Neural cell (in vitro differentiated cells): ENCODE measurements at regions not wholly inside any gene's neighbourhood (a gene's known extent, or its start where the extent isn't known, plus 50 kb on each side); places are given as distances from the start of the nearest gene placed in this dataset.

Experiments used
- H2AFZ ChIP-seq: fragments of 200-600, 300-800 bp; sonication (generic), shearing (Covaris generic); 2 replicates; pipeline ENCODE4 v1.6.0; 2014; ENCODE audit warnings: low read depth, mild to moderate bottlenecking, antibody characterized with exemption, low read length, moderate library complexity
- H3F3A ChIP-seq: fragments of 200-600 bp; shearing (Covaris generic); 2 replicates; pipeline ENCODE4 v1.6.1; 2016; ENCODE audit warnings: mild to moderate bottlenecking, moderate library complexity, mixed read lengths, antibody characterized with exemption, low read length; ENCODE audit not compliant: insufficient read depth, poor library complexity, severe bottlenecking
- H3K27ac ChIP-seq: fragments of 200-600, 300-800 bp; sonication (generic), shearing (Covaris generic); 2 replicates; pipeline ENCODE4 v1.5.1; 2014; ENCODE audit warnings: mild to moderate bottlenecking, low read length, moderate library complexity
- H3K27me3 ChIP-seq: fragments of 300-800, 200-600 bp; sonication (generic), shearing (Covaris generic); 2 replicates; pipeline ENCODE4 v1.6.0; 2014; ENCODE audit warnings: mild to moderate bottlenecking, low read depth, low read length, moderate library complexity; ENCODE audit not compliant: insufficient read depth
- H3K36me3 ChIP-seq: fragments of 300-800, 200-600 bp; sonication (generic), shearing (Covaris generic); 2 replicates; pipeline ENCODE4 v1.5.1; 2014; ENCODE audit warnings: mild to moderate bottlenecking, antibody characterized with exemption, low read length, moderate library complexity; ENCODE audit not compliant: insufficient read depth
- H3K4me2 ChIP-seq: fragments of 300-800, 200-600 bp; sonication (generic), shearing (Covaris generic); 2 replicates; pipeline ENCODE4 v1.6.0; 2014; ENCODE audit warnings: mild to moderate bottlenecking, low read length
- H3K4me3 ChIP-seq: fragments of 300-800, 200-600 bp; sonication (generic), shearing (Covaris generic); 2 replicates; pipeline ENCODE4 v1.5.1; 2014; ENCODE audit warnings: mild to moderate bottlenecking, low read length, moderate library complexity
- H3K79me2 ChIP-seq: fragments of 200-600 bp; shearing (Covaris generic); replicated peaks from 2 replicates; pipeline ENCODE4 v1.6.0; 2014; ENCODE audit warnings: mild to moderate bottlenecking, low read length, moderate library complexity; ENCODE audit not compliant: insufficient read depth
- H3K9ac ChIP-seq: fragments of 300-800, 200-600 bp; sonication (generic), shearing (Covaris generic); 2 replicates; pipeline ENCODE4 v1.6.1; 2016; ENCODE audit warnings: mild to moderate bottlenecking, low read length, mixed read lengths
- H3K9me2 ChIP-seq: fragments of 200-600 bp; shearing (Covaris generic); 2 replicates; pipeline ENCODE4 v1.6.1; 2016; ENCODE audit warnings: mild to moderate bottlenecking, low read length, mixed read lengths; ENCODE audit not compliant: insufficient read depth
- H3K9me3 ChIP-seq: fragments of 200-600, 300-800 bp; sonication (generic), shearing (Covaris generic); 2 replicates; pipeline ENCODE4 v1.6.1; 2016; ENCODE audit warnings: mild to moderate bottlenecking, mixed run types, low read length, moderate library complexity, mixed read lengths
- H4K20me1 ChIP-seq: fragments of 200-600 bp; shearing (Covaris generic); 2 replicates; pipeline ENCODE4 v1.6.1; 2016; ENCODE audit warnings: mild to moderate bottlenecking, mixed run types; ENCODE audit not compliant: insufficient read depth
- CTCF ChIP-seq: fragments of 450-650 bp; IDR thresholded peaks from 2 replicates; pipeline ENCODE4 v1.5.1; 2014; ENCODE audit warnings: antibody characterized with exemption, mild to moderate bottlenecking, moderate library complexity; ENCODE audit not compliant: poor library complexity, severe bottlenecking
- EP300 ChIP-seq: fragments of 450-650 bp; conservative IDR thresholded peaks from 2 replicates; pipeline ENCODE4 v1.6.1; 2014; ENCODE audit warnings: antibody characterized with exemption, mild to moderate bottlenecking, moderate library complexity; ENCODE audit not compliant: poor library complexity, severe bottlenecking
- EZH2 ChIP-seq: fragments of 200-600, 300-800 bp; shearing (Covaris generic), sonication (generic); IDR thresholded peaks from 2 replicates; pipeline ENCODE4 v1.6.1; 2014; ENCODE audit warnings: antibody characterized with exemption, low read length, borderline replicate concordance, mild to moderate bottlenecking; ENCODE audit not compliant: insufficient read depth, poor library complexity, severe bottlenecking
- MXI1 ChIP-seq: fragments of 450-650 bp; conservative IDR thresholded peaks from 2 replicates; pipeline ENCODE4 v1.6.1; 2014; ENCODE audit warnings: antibody characterized with exemption, mild to moderate bottlenecking; ENCODE audit not compliant: poor library complexity, severe bottlenecking
- POLR2AphosphoS5 ChIP-seq: IDR thresholded peaks from 2 replicates; pipeline ENCODE4 v1.6.1; 2012
- RAD21 ChIP-seq: fragments of 450-650 bp; conservative IDR thresholded peaks from 2 replicates; pipeline ENCODE4 v1.6.1; 2014; ENCODE audit warnings: antibody characterized with exemption, mild to moderate bottlenecking, moderate library complexity
- REST ChIP-seq: IDR thresholded peaks from 2 replicates; pipeline ENCODE4 v1.6.1; 2012; ENCODE audit warnings: borderline replicate concordance
- SMC3 ChIP-seq: fragments of 450-650 bp; conservative IDR thresholded peaks from 2 replicates; pipeline ENCODE4 v1.6.1; 2014; ENCODE audit warnings: antibody characterized with exemption, mild to moderate bottlenecking, moderate library complexity; ENCODE audit not compliant: poor library complexity
- TAF1 ChIP-seq: IDR thresholded peaks from 2 replicates; pipeline ENCODE4 v1.6.1; 2012; ENCODE audit warnings: low read depth

GRCh38 chr9:38205279-38205678 lies 136.3 kb upstream of the SHB start:
- no peaks in the 10 kb centered on the region for H4K20me1 ChIP-seq
- H3K4me3 ChIP-seq = no peak overlapping the region
- H3K9ac ChIP-seq = no peak overlapping the region
- TF ChIP-seq SMC3 (no peak), TAF1 (no peak), CTCF (no peak), RAD21 (no peak)
- H2AFZ ChIP-seq = no peak overlapping the region
- no peaks in the 10 kb centered on the region for H3K27me3 ChIP-seq
- H3K4me2 ChIP-seq = no peak overlapping the region
- H3K9me2 ChIP-seq = no peaks in the 10 kb centered on the region
- peaks cover 5% of the 10 kb centered on the region for H3K9me3 ChIP-seq
- H3K79me2 ChIP-seq = no peaks in the 10 kb centered on the region
- H3K27ac ChIP-seq = no peak overlapping the region
- no peaks in the 10 kb centered on the region for H3K36me3 ChIP-seq
- H3F3A ChIP-seq = no peaks in the 10 kb centered on the region

- H2AFZ ChIP-seq = no peak overlapping the region
- no peaks in the 10 kb centered on the region for H3K79me2 ChIP-seq
- H3K9ac ChIP-seq = no peak overlapping the region
- H3K4me3 ChIP-seq = no peak overlapping the region
- TF ChIP-seq MXI1 (no peak), EZH2 (no peak), RAD21 (no peak), EP300 (no peak), SMC3 (no peak), POLR2AphosphoS5 (no peak), REST (no peak)
- H3K27ac ChIP-seq = no peak overlapping the region
- H3K27me3 ChIP-seq = no peaks in the 10 kb centered on the region
- H4K20me1 ChIP-seq = no peaks in the 10 kb centered on the region
- H3F3A ChIP-seq = no peaks in the 10 kb centered on the region
- no peaks in the 10 kb centered on the region for H3K36me3 ChIP-seq
- no peak overlapping the region for H3K4me2 ChIP-seq
- H3K9me2 ChIP-seq = no peaks in the 10 kb centered on the region
- peaks cover 5% of the 10 kb centered on the region for H3K9me3 ChIP-seq
Measured at GRCh38 chr9:38202336-38202938, 133.4 kb upstream of the SHB start.

GRCh38 chr9:38201844-38202243 lies 132.8 kb upstream of the SHB start:
- Histone ChIP-seq H3K9me3 (peaks cover 5% of the 10 kb centered on the region), H3K27ac (no peak overlapping the region), H3K9me2 (no peaks in the 10 kb centered on the region), H3K79me2 (no peaks in the 10 kb centered on the region), H3F3A (no peaks in the 10 kb centered on the region), H3K4me3 (no peak overlapping the region), H3K36me3 (no peaks in the 10 kb centered on the region), H2AFZ (no peak overlapping the region), H4K20me1 (no peaks in the 10 kb centered on the region), H3K9ac (no peak overlapping the region), H3K4me2 (no peak overlapping the region), H3K27me3 (no peaks in the 10 kb centered on the region)
- no peak for TF ChIP-seq SMC3
- TF ChIP-seq MXI1 = no peak
- no peak for TF ChIP-seq RAD21
- TF ChIP-seq TAF1 = no peak
- TF ChIP-seq CTCF = no peak
- TF ChIP-seq EP300 = no peak
- no peak for TF ChIP-seq POLR2AphosphoS5
- TF ChIP-seq EZH2 = no peak
- TF ChIP-seq REST = no peak
